ENCODE measurements at regions not wholly inside any gene's neighbourhood (a gene's known extent, or its start where the extent isn't known, plus 50 kb on each side); places are given as distances from the start of the nearest gene placed in this dataset.

- no peaks in the 10 kb centered on the region for H4K20me1 ChIP-seq (ENCODE audit: insufficient read depth, low read length, poor library complexity, severe bottlenecking)
- no peak overlapping the region for H3K4me2 ChIP-seq (ENCODE audit: low read depth, low read length, poor library complexity, severe bottlenecking)
- H3K27me3 ChIP-seq (ENCODE audit: insufficient read depth, low read length, poor library complexity, severe bottlenecking): no peaks in the 10 kb centered on the region
- no peaks in the 10 kb centered on the region for H3K79me2 ChIP-seq (ENCODE audit: insufficient read depth, low read length)
- no peaks in the 10 kb centered on the region for H3K4me1 ChIP-seq (ENCODE audit: insufficient read depth, low read length, poor library complexity, severe bottlenecking)
- H3F3A ChIP-seq (ENCODE audit: low read depth): no peaks in the 10 kb centered on the region
- no peak for TF ChIP-seq CTCF (conservative IDR thresholded peaks at IDR 0.05; ENCODE audit: low read length)
- no peak for TF ChIP-seq EZH2phosphoT487 (IDR thresholded peaks at IDR 0.05; ENCODE audit: borderline replicate concordance)
- no peak overlapping the region for H3K4me3 ChIP-seq (ENCODE audit: low read length, poor library complexity, severe bottlenecking)
- H3K36me3 ChIP-seq (ENCODE audit: insufficient read depth, low read length): no peaks in the 10 kb centered on the region
- no peaks in the 10 kb centered on the region for H3K9me3 ChIP-seq (ENCODE audit: insufficient read depth, low read depth, low read length)
- no peak overlapping the region for H2AFZ ChIP-seq (ENCODE audit: low read length)
- no peaks in the 10 kb centered on the region for H3K9me2 ChIP-seq (replicated peaks; ENCODE audit: low read depth, low read length)
- H3K9ac ChIP-seq (ENCODE audit: low read depth, low read length, poor library complexity, severe bottlenecking): no peak overlapping the region
Observed at GRCh38 chr2:76268484-76268883, 557.8 kb upstream of the GCFC2 start.

GRCh38 chr2:76257802-76258201, 547.1 kb upstream of the GCFC2 start:
- no peak overlapping the region for H2AFZ ChIP-seq (ENCODE audit: low read length)
- no peaks in the 10 kb centered on the region for H3K36me3 ChIP-seq (ENCODE audit: insufficient read depth, low read length)
- no peaks in the 10 kb centered on the region for H4K20me1 ChIP-seq (ENCODE audit: insufficient read depth, low read length, poor library complexity, severe bottlenecking)

GRCh38 chr2:76256458-76257088, 545.9 kb upstream of the GCFC2 start:
- Histone ChIP-seq H3K9me2 (replicated peaks; ENCODE audit: low read depth, low read length) (no peaks in the 10 kb centered on the region), H3K9me3 (ENCODE audit: insufficient read depth, low read depth, low read length) (no peaks in the 10 kb centered on the region), H3K36me3 (ENCODE audit: insufficient read depth, low read length) (no peaks in the 10 kb centered on the region), H3K9ac (ENCODE audit: low read depth, low read length, poor library complexity, severe bottlenecking) (no peak overlapping the region), H4K20me1 (ENCODE audit: insufficient read depth, low read length, poor library complexity, severe bottlenecking) (no peaks in the 10 kb centered on the region), H3K79me2 (ENCODE audit: insufficient read depth, low read length) (no peaks in the 10 kb centered on the region), H3K4me3 (ENCODE audit: low read length, poor library complexity, severe bottlenecking) (no peak overlapping the region), H3K4me1 (ENCODE audit: insufficient read depth, low read length, poor library complexity, severe bottlenecking) (no peaks in the 10 kb centered on the region), H3K27me3 (ENCODE audit: insufficient read depth, low read length, poor library complexity, severe bottlenecking) (no peaks in the 10 kb centered on the region), H3K4me2 (ENCODE audit: low read depth, low read length, poor library complexity, severe bottlenecking) (no peak overlapping the region), H3F3A (ENCODE audit: low read depth) (no peaks in the 10 kb centered on the region), H2AFZ (ENCODE audit: low read length) (no peak overlapping the region)
- no peak for TF ChIP-seq CTCF (conservative IDR thresholded peaks at IDR 0.05; ENCODE audit: low read length)

More at GRCh38 chr2:76257802-76258201, 547.1 kb upstream of the GCFC2 start:
- H3F3A ChIP-seq (ENCODE audit: low read depth): no peaks in the 10 kb centered on the region
- H3K27me3 ChIP-seq (ENCODE audit: insufficient read depth, low read length, poor library complexity, severe bottlenecking): no peaks in the 10 kb centered on the region
- no peak overlapping the region for H3K9ac ChIP-seq (ENCODE audit: low read depth, low read length, poor library complexity, severe bottlenecking)
- no peaks in the 10 kb centered on the region for H3K79me2 ChIP-seq (ENCODE audit: insufficient read depth, low read length)
- H3K9me2 ChIP-seq (replicated peaks; ENCODE audit: low read depth, low read length): no peaks in the 10 kb centered on the region
- no peak overlapping the region for H3K4me2 ChIP-seq (ENCODE audit: low read depth, low read length, poor library complexity, severe bottlenecking)
- H3K9me3 ChIP-seq (ENCODE audit: insufficient read depth, low read depth, low read length): no peaks in the 10 kb centered on the region
- no peak overlapping the region for H3K4me3 ChIP-seq (ENCODE audit: low read length, poor library complexity, severe bottlenecking)
- TF ChIP-seq CTCF (conservative IDR thresholded peaks at IDR 0.05; ENCODE audit: low read length) (no peak), EZH2phosphoT487 (IDR thresholded peaks at IDR 0.05; ENCODE audit: borderline replicate concordance) (no peak)
- no peaks in the 10 kb centered on the region for H3K4me1 ChIP-seq (ENCODE audit: insufficient read depth, low read length, poor library complexity, severe bottlenecking)
